SK-N-MC (cell line): ENCODE measurements at regions not wholly inside any gene's neighbourhood (a gene's known extent, or its start where the extent isn't known, plus 50 kb on each side); places are given as distances from the start of the nearest gene placed in this dataset.

ENCODE experiments used
- EZH2 ChIP-seq: fragments of 200-600 bp; sonication (generic); IDR thresholded peaks from one replicate; pipeline ENCODE4 v1.6.1; 2017; ENCODE audit warnings: antibody characterized with exemption
- POLR2AphosphoS5 ChIP-seq: IDR thresholded peaks from 2 replicates; pipeline ENCODE4 v1.6.1; 2012; ENCODE audit warnings: mild to moderate bottlenecking, low read depth, low read length, borderline replicate concordance

GRCh38 chr12:78792052-78792698 lies 72.4 kb upstream of the SYT1 start:
- TF ChIP-seq POLR2AphosphoS5 (no peak), EZH2 (no peak)
